ENCODE measurements at regions not wholly inside any gene's neighbourhood (a gene's known extent, or its start where the extent isn't known, plus 50 kb on each side); places are given as distances from the start of the nearest gene placed in this dataset.

DNA sequence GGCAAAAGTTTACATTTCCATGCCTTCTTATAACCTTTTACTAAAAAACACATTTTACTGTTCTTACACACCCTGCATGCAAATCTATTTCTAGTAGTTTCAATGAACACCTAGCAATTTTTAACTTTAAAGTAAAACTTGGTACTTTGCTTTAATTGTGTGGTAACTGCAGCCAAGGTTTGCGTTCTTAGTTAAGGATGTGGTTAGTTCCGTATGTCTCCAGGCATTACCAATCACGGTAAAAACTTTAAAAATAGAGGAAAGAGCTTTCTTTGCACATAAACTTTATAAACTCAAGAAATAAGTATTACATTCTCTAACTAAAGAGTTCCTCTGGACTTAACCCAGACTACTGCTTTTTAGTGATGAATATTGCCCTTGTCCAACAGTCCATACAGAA, 795.2 kb downstream of the SLC16A7 start:
- no peak for DNase-seq

DNA sequence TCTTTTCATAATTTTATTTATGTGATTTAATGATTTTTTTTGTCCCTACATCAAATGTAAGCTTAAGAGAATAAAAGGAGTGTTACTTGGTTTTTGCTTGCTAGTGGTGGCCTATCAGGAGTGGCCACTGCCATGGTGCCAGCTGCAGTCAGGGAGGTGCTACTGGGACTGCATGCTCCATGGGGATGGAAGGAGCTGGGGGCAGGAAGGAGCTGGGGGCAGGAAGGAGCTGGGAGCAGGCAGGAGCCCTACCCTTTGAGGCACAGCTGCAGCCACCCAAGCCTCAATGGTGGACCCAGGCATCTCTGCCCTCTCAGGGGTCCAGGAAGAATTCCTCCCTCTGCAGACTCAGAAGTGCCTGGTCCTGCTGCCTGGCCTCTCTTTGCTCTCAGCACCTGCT, 796.0 kb downstream of the SLC16A7 start:
- DNase-seq = no peak

DNA sequence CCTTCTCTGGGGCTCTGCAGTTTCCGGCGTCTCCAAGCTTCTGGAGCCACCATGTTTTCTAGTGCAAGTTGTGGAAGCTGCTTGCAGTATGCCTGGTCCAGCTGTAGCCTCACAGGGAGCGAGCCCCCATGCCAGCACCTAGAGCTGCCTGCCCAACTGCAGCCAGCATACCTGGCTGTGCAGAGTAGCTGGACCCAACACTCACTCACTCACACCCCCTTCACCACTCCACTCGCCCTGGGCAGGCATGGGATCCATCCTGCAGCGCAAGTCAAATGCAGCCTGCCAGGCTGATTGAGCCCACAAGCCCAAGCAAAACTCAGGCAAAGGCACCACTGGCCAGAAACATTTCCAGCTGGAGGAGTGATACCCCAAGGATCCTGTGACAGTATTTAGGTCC, 797.3 kb downstream of the SLC16A7 start:
- no peak for DNase-seq

DNA sequence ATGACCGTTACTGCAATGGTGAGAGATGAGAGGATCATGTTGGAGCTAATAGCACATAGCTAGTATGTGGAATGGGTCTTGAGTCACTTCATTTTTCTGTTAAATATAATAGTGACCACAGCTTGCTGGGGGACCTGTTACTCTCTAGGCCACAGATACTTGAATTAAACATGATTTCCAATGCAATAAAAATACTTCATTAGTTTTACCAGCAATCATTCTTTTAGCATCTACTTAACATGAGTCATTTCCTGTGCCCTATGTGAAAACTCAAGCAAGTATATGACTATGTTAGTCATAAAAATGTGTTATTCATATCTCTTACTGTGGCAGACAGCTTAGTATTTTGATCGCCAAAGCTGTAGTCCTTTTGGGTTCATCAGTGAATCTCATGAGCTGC, 798.8 kb downstream of the SLC16A7 start:
- no peak for DNase-seq

DNA sequence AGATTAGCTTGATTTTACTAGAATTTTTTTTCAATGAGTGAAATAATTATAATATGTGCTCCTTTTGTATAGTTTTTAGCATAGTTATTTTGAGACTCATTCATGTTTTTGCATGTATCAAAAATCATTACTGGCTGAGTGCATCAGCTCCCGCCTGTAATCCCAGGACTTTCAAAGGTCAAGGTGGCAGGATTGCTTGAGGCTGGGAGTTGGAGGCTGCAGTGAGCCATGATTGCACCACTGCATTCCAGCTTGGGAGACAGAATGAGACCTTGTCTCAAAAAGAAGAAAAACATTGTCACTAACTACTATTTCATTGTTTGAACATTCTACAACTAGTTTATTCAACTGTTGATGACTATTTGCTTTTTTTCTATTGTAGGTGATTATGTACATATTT, 802.7 kb downstream of the SLC16A7 start:
- no peak for DNase-seq

DNA sequence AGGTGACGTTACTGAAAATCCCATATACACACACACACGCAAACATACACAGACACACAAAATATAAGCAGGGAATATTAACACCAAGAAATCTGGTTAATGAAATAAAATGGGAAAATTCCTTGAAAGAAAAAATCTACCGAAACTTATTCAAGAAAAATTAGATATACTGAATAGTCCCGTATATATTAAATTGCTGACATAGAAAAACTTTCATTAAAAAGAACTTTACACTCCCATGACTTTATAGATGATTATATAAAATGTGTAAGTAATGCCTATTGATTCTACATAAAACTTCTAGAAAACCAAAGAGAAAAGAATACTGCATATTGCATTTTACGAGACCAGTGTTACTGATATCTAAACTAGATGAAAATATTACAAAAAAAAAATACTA, 803.2 kb downstream of the SLC16A7 start:
- DNase-seq = no peak

DNA sequence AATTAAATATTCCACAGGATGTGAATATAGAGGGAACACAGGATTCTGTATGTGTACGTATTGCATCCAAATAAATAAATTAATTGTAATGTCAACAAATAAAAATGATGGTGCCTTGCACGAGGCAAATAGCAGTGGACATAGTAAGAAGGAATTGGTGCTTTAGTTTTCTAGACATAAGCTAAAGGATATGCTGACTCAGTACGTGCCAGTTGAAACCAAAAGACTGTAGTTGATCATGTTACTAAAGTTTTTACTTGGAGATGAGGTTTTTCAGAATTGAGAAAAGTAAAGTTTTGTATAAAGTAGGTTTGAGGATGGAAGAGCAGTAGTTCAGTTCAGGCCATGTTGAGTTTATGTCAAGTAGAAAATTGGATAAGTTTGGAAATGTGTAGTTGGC, 807.2 kb downstream of the SLC16A7 start:
- DNase-seq = no peak

DNA sequence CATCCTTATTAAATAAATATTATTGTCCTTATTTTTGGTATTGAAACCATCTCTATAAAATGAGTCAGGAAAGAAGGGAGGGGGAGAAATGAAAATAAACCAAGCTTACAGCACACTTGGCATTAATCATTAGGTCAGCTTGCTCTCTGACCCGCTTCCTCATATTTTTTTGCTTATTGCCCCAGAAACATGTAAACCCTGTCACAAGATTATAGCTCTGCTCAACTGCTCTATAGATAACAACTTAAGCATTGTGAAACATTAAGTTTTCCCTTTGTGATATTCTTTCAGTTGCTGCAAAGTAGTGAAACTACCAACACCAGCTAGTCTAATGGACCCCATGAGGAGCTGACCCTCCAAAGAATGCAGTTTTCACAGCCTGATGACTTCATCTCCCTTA, 819.5 kb downstream of the SLC16A7 start:
- no peak for DNase-seq

DNA sequence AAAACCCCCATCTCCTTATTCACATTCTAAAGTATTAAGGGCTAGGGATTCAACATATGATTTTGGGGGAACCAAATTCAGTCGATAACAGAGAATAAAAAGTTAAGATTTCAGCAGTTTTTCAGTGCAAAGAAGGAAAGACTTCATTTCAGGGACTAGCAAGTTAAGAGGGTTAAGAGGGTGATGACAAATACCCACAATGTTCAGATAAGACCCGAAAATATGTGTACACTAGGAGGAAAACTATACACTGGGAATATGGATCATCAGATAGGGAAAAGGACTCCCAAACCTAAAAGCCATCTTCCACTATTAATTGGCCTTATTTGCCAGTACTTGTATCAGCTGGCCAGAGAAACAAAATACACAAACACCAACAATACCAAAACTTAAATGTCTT, 824.2 kb downstream of the SLC16A7 start:
- DNase-seq = no peak

DNA sequence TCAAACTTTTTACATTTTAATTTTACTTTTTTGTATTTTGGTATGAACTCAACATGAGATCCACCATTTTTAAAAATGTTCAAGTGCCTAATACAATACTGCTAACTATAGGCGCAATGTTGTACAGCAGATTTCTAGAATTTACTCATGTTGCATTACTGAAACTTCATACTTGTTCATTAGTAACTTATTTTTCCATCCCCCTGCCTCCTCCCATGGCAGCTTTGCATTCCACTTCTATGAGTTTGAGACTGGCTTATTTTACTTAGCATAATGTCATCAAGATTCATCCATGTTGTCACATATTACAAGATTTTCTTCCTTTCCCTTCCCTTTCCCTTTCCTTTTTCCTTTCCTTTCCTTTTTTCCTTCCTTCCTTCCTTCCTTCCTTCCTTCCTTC, 825.9 kb downstream of the SLC16A7 start:
- DNase-seq = no peak

DNA sequence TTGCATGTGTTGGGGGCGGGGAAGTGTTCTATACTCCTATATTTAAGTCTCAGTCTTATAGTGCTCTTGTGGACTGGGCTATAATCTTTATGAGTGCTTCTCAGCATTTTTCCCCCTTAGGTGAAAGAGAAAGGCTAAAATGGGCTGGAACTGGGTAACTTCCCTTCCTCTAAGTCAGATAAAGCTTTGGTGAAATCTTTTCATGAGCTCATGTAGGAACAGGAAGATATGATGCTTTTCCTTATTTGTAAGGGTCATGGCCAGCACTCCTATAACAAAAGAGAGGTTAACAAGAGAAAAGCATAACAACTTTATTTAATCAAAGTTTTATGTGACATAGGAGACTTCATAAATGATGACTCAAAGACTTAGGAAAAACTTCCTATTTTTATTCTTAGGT, 841.5 kb downstream of the SLC16A7 start:
- no peak for DNase-seq

DNA sequence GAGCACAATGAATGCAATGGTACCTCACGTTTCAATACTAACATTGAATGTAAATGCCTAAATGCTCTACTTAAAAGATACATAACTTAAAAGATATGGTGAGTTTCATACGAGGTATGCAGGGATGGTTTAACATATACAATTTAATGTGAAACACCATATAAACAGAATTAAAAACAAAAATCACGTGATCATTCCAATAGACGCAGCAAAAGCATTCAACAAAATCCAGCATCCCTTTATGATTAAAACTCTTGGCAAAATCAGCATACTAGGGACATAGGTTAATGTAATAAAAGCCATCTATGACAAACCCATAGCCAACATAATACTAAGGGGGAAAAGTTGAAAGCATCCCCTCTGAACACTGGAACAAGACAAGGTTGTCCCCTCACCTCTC, 845.7 kb downstream of the SLC16A7 start:
- DNase-seq = no peak

DNA sequence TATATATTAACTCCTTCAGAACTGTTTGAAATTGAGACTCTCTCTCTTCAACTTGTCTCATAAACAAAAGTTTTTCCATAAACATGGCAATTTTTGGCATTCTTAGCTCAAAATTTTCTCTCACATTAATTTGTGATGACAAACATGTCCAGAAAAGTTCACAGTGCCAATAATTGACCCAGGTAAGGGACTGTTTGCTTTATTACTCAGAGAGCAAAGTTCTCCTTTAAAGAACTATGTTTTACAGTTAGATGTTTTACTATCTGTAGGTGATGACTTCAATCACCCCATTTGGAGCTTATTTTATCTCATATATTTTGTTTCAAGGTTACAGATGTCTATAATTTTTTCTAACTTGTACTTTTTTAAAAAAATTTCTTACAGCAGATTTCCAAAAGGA, 855.6 kb downstream of the SLC16A7 start:
- no peak for DNase-seq

DNA sequence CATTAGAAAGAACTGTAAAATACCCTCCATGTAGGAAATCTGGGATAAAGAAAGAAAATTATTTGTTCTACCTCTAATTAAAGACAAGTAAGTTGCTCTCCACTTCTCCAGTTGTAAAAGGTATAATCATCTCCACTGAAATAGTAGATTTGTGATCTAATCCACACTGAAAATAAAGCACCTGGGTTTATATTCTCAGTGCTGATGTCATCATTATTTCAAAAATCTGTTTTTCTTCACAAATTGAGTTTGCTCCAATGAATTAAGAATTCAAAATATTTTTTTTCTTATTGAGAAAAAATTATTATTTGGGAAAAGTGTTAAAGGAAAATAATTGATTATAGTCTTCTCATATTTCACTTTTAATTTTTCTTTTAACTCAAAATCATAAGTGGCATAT, 869.2 kb downstream of the SLC16A7 start:
- no peak for DNase-seq

DNA sequence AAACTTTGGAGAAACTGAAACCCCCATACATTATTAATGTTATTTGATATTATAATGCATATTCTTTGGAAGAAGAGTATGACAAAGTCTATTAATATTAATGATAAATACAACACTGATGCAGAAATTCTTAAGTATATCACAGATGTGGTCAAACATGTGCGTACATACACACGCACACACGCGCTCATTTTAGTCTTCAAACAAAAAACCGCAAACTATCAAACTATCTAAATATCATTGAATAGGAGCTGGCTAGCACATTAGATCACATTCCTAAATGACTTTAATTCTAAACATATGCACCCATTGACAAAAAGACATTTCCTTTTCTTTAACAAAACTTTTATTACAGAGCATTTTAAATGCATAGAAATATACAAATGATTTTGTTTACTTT, 872.7 kb downstream of the SLC16A7 start:
- no peak for DNase-seq

DNA sequence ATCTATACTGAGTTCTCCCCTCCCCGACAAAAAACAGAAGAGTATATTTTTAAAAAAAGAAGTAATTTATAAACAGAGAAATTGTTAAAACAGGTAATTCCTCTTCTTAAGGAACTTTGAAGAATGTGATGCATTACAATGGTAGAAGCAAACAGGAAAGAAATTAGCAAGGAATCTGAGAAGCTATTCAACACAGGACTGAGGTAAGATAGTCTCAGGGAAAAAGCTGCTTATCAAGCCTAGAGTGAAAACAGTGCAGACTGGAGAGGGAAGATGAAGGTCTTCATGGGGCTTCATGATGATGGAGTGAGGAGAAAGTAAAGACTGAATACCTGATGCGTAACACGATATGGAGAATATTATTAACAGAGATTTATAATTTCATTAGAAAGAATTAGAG, 880.0 kb downstream of the SLC16A7 start:
- no peak for DNase-seq

DNA sequence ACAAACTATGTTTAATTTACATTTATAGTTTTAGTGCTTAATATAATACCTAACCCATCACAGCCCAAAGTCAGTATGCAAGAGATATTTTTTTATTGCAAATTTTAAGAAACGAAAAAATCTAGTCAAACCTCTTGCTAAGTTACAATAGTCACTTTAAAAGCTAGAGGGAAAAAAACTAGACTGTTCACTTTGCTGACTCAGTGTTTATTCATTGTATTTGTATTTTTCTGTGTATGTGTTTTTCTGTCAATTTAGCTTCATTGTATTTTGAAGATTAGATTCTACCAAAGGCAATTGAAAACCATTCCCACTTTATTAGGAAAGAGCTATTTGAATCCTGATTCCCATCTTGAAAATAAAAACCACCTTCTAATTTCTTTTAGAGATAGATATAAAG, 891.5 kb downstream of the SLC16A7 start:
- DNase-seq = no peak

DNA sequence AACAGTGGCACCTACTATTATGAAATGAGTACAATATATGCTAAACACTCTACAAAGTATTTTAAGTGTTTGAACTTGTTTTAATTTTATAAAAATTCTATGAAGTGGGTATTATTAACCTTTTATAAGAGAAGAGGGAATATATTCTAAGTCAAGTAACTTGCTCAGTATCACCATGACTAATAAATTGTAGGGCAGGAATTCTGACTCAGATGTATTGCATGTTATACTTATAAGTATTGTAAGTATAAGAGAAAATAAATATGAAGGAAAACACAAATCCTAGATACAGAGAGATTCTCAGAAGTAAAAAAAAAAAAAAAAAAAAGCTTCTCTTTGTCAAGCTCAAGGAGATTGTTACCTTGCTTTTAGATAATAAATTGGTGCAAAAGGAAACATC, 893.2 kb downstream of the SLC16A7 start:
- DNase-seq = no peak

DNA sequence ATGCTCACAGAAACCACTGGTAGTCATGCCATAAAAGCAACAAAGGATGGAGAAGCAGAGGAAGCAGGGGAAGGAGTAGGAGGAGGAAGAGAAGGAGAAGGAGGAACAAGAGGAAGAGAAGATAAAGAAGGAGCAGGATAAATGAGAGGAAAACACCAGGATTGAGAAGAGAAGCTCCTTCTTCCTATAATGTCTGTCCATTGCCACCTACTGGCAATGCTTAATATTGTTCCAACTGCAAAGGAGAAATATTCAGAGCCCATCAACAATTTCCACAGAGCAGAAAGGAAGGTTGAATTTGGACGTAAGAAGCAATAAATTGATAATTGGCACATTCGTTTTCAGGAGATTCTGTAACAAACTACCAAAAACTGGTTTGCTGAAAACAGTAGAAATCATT, 898.4 kb downstream of the SLC16A7 start:
- DNase-seq = peak; percentile 1

DNA sequence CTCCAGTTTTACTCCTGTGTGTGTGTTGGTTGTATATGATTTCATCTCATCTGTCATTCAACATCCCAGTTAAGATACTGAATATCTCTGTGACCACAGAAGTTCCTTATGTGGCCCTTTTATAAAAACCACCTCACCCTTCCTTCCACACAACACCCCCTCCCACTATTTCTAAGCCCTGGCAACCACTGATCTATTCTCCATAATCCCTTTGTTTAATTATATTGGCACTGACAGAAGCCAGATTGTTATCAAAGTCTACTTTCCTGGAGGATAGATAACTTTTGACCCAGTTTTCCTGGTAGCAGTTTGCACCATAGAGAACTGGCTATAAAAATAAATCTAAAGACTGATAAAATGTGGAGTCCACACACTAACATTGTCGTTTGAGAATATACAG, 902.8 kb downstream of the SLC16A7 start:
- no peak for DNase-seq

DNA sequence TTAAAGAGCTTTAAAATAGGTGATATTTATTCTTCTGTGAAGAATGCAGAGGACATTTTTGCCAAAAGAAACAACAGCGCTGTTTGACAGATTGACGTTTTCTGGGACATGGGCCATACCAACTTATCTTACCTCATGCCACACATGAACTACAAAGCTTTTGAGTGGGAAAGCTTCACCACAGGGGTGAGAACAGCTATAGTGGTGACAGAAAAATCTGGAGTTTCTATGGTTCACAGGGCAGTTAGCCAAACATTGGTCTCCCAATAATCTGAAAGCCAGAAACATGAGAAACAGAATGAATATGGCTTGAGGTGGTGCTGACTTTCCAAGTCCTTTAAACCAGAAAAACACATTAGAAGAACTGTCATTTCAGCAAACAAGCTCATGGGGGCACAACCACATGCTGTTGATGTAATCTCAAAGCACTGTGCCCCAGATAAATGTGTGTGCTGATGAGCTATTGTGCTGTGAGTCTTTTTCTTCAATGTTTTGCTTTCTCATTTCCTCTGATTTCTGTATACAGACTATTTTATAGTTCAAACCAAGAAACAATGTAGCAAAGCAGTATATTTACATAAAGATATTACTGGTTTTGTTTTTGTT, 905.4 kb downstream of the SLC16A7 start:
- DNase-seq = no peak

DNA sequence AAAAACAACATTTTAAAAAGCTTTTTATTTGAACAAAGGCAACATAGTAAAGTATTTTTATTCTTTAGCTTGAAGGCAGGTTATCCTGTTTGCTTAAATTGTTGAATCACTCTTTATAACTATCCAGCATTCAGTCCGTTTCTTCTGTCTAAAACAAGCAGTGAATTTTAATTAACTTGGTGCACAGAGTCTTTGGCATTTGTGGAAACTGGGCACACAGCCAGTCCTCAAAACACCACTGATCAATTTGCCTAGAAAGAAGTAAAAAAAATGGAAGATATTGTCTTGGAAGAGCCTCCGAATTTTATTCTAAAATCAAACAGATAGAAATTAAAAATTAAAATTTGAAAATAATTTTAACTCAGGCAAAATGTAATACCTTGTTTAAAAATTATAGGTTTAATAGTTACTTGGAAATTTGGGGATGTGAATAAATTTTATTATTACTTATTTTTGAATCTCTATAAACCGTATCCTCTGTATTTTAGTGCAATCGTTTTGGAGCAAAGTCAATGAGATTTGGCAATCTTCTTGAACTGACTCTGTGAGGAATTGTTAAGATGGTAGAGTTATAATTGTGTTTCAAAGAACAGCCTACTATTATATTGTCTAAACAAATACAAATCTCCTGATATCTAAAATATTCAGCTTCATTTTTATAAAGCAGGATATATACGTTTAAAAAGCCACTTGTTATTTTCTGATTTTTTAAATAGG, 927.0 kb downstream of the SLC16A7 start:
- DNase-seq = no peak

DNA sequence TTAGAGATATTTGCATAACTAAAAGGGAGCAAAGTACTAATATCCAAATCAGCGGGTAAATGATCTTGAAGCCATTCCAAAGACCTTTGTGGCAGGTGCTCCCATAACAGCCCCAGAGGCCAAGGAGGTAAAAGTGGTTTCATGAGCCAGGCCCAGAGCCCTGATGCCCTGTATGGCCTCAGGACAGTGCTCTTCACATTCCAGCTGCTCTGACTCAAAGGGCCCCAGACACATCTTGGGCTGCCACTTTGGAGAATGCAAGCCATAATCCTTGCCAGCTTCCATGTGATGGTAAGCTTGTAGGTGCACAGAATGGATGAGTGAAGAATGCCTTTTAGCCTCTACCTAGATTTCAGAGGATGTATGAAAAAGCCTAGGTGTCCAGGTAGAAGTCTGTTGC, 933.4 kb downstream of the SLC16A7 start:
- no peak for DNase-seq

DNA sequence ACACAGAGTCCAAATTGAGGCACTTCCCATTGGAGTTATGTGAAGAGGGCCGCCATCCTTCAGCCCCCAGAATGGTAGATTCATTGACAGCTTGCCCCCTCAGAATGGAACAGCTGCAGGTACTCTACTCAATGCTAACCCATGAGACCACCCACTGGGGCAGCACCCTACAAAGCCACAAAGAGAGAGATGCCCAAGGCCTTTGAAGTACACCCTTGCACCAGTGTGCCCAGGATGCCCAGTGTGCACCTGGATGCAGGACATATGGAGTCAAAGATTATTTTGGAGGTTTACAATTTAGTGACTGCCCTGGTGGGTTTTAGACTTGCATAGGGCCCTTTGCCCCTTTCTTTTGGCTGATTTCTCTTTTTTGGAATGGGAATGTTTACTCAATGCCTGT, 933.9 kb downstream of the SLC16A7 start:
- no peak for DNase-seq

DNA sequence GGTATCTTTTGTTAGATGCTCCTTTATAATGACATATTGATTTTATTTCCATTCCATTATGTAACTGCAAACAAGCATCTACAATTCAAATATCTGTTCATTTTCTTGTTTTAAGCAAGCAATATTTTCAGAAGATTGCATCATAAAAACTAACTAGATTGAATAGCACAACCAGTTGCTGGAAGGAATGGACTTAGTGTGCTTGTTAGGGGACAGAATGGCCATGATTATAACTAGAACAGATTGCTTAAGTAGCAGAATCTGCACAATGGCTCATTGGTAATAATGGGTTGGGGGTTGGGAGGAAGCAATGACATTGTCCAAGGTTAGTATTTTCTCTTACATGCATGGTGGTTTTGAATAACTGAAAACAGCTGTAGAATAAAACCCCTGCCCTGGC, 939.5 kb downstream of the SLC16A7 start:
- no peak for DNase-seq
